HFFc6 (cell line): ENCODE measurements at regions not wholly inside any gene's neighbourhood (a gene's known extent, or its start where the extent isn't known, plus 50 kb on each side); places are given as distances from the start of the nearest gene placed in this dataset.

Source experiments
- DNase-seq: peaks from one replicate; pipeline ENCODE4 v3.0.0-alpha.2; 2018
- H3K27ac Mint-ChIP-seq: 2 replicates; pipeline ENCODE4 v1.8.0; 2020; ENCODE audit warnings: mild to moderate bottlenecking, mixed read lengths
- H3K27me3 Mint-ChIP-seq: 2 replicates; pipeline ENCODE4 v1.8.0; 2021; ENCODE audit warnings: mild to moderate bottlenecking, moderate library complexity, mixed read lengths; ENCODE audit not compliant: insufficient read depth
- H3K36me3 Mint-ChIP-seq: 2 replicates; pipeline ENCODE4 v1.8.0; 2021; ENCODE audit warnings: low read depth, mixed read lengths
- H3K4me1 Mint-ChIP-seq: 2 replicates; pipeline ENCODE4 v1.8.0; 2020; ENCODE audit warnings: low read depth, mixed read lengths
- H3K4me3 Mint-ChIP-seq: 2 replicates; pipeline ENCODE4 v1.8.0; 2020; ENCODE audit warnings: mild to moderate bottlenecking, moderate library complexity, mixed read lengths
- H3K9me3 Mint-ChIP-seq: 2 replicates; pipeline ENCODE4 v1.8.0; 2020; ENCODE audit warnings: mild to moderate bottlenecking, mixed read lengths
- CTCF ChIP-seq: fragments of 200-600 bp; sonication (generic); IDR thresholded peaks from 2 replicates; pipeline ENCODE4 v1.5.0; 2021; ENCODE audit warnings: antibody characterized with exemption, mild to moderate bottlenecking

GRCh38 chr6:89028774-89029173 lies 51.8 kb upstream of the PNRC1 start:
- DNase-seq, result no peak
- H3K9me3 Mint-ChIP-seq, result no peaks in the 10 kb centered on the region
- no peak for TF ChIP-seq CTCF
- peaks cover 7% of the 10 kb centered on the region; the same call in 1 of the 2 replicates for H3K4me1 Mint-ChIP-seq
- peaks cover 7% of the 10 kb centered on the region for H3K27me3 Mint-ChIP-seq
- no peak overlapping the region for H3K27ac Mint-ChIP-seq
- H3K36me3 Mint-ChIP-seq, result no peaks in the 10 kb centered on the region
- no peak overlapping the region for H3K4me3 Mint-ChIP-seq

- Mint-ChIP-seq H3K4me3 (no peak overlapping the region), H3K36me3 (no peaks in the 10 kb centered on the region), H3K27me3 (peaks cover 7% of the 10 kb centered on the region), H3K9me3 (no peaks in the 10 kb centered on the region), H3K27ac (no peak overlapping the region), H3K4me1 (peaks cover 9% of the 10 kb centered on the region; the same call in 1 of the 2 replicates)
- no peak for TF ChIP-seq CTCF
- DNase-seq, result no peak
These were observed 52.8 kb upstream of the PNRC1 start for GRCh38 chr6:89027756-89028155.

GRCh38 chr6:89026151-89026550 lies 54.4 kb upstream of the PNRC1 start:
- no peak for TF ChIP-seq CTCF
- no peak overlapping the region for H3K4me3 Mint-ChIP-seq

GRCh38 chr6:89025633-89026032 lies 54.9 kb upstream of the PNRC1 start:
- DNase-seq, result no peak
- Mint-ChIP-seq H3K4me1 (peaks cover 18% of the 10 kb centered on the region; the same call in 1 of the 2 replicates), H3K27me3 (peaks cover 9% of the 10 kb centered on the region), H3K36me3 (no peaks in the 10 kb centered on the region), H3K9me3 (no peaks in the 10 kb centered on the region), H3K27ac (no peak overlapping the region), H3K4me3 (no peak overlapping the region)
- no peak for TF ChIP-seq CTCF

More at GRCh38 chr6:89026151-89026550, 54.4 kb upstream of the PNRC1 start:
- Mint-ChIP-seq H3K4me1 (peaks cover 18% of the 10 kb centered on the region; the same call in 1 of the 2 replicates), H3K27ac (no peak overlapping the region), H3K9me3 (no peaks in the 10 kb centered on the region), H3K27me3 (peaks cover 9% of the 10 kb centered on the region), H3K36me3 (no peaks in the 10 kb centered on the region)
- DNase-seq, result no peak

- no peaks in the 10 kb centered on the region for H3K9me3 Mint-ChIP-seq
- H3K4me3 Mint-ChIP-seq, result no peak overlapping the region
- DNase-seq, result no peak
- no peaks in the 10 kb centered on the region for H3K36me3 Mint-ChIP-seq
- no peak overlapping the region for H3K27ac Mint-ChIP-seq
- peaks cover 4% of the 10 kb centered on the region for H3K27me3 Mint-ChIP-seq
- peaks cover 18% of the 10 kb centered on the region; the same call in 1 of the 2 replicates for H3K4me1 Mint-ChIP-seq
- no peak for TF ChIP-seq CTCF
These were observed 56.1 kb upstream of the PNRC1 start for GRCh38 chr6:89024456-89024855.
